ENCODE measurements at regions not wholly inside any gene's neighbourhood (a gene's known extent, or its start where the extent isn't known, plus 50 kb on each side); places are given as distances from the start of the nearest gene placed in this dataset.

DNA sequence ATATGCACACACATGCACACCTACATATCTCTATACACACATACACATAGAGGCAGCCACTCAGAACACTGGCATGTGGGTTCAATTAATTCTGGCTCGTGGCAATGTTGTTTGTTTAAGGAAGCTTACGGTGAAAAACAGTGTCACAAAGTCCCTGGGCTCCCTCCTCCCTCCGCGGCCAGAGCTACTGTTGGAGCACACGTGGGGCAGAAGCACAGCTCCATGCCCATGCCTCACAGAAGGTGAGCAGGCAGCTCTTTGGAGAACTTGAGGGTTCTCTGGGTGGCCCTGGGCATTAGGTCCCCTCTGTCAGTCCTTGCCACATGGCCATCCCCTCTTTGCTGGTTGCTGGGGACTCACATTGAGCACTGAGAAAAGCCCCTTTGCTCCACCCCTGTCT is 107.5 kb downstream of the GADD45G start:
- TF ChIP-seq, protein P1, sequence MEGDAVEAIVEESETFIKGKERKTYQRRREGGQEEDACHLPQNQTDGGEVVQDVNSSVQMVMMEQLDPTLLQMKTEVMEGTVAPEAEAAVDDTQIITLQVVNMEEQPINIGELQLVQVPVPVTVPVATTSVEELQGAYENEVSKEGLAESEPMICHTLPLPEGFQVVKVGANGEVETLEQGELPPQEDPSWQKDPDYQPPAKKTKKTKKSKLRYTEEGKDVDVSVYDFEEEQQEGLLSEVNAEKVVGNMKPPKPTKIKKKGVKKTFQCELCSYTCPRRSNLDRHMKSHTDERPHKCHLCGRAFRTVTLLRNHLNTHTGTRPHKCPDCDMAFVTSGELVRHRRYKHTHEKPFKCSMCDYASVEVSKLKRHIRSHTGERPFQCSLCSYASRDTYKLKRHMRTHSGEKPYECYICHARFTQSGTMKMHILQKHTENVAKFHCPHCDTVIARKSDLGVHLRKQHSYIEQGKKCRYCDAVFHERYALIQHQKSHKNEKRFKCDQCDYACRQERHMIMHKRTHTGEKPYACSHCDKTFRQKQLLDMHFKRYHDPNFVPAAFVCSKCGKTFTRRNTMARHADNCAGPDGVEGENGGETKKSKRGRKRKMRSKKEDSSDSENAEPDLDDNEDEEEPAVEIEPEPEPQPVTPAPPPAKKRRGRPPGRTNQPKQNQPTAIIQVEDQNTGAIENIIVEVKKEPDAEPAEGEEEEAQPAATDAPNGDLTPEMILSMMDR (IDR thresholded peaks at IDR 0.05; ENCODE audit: low read length, missing control alignments) = no peak
- H3K4me3 ChIP-seq (replicated peaks; ENCODE audit: low read depth, low read length) = no peak overlapping the region
- DNase-seq (ENCODE audit: low read depth) = no peak

DNA sequence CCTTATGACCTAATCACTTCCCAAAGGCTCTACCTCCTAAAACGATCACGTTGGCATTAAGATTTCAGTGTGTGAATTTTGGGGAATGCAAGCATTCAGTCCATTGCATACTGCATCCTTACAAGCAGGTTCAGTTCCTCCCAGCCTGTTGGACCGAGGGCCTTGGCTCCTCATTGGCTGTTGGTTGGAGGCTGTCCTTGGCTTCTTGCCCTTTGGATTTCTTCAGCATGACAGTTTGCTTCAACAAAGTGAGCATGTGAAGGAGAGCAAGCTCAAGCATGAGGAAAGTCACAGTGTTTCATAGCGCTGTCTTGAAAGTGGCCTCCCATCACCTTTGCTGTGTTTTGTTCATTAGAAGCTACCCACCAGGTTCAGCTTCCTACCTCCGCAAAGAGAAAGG is 109.5 kb downstream of the GADD45G start:
- TF ChIP-seq, protein P1 (IDR thresholded peaks at IDR 0.05; ENCODE audit: low read length, missing control alignments) = no peak
- no peak overlapping the region for H3K4me3 ChIP-seq (replicated peaks; ENCODE audit: low read depth, low read length)
- no peak for DNase-seq (ENCODE audit: low read depth)

DNA sequence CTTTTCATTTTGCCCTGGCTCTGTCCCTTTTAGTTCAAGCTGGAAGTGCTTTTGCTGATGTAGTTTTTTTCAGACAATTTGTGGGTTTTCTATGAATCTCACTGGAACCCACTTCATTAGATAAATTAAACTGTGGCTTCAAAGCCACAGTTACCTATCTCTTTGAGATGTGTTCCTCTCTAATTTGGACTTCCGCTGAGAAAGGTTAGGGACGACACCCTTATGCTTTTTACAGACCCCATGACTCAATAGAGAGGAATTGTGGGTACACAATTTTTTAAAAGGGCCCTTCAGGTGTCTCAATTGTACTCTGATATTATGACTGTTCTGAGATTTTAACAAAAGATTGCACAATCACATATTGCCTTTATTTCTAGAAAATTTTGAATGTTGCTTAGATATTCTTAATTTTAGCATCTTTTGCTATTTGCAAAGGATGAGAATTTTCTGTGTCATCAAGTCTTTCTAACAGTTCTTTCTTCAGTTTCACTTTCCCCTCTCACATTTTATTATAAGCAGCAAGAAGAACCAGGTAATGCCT is 110.6 kb downstream of the GADD45G start:
- TF ChIP-seq, protein P1 (IDR thresholded peaks at IDR 0.05; ENCODE audit: low read length, missing control alignments) = no peak
- no peak overlapping the region for H3K4me3 ChIP-seq (replicated peaks; ENCODE audit: low read depth, low read length)
- DNase-seq (ENCODE audit: low read depth) = no peak

DNA sequence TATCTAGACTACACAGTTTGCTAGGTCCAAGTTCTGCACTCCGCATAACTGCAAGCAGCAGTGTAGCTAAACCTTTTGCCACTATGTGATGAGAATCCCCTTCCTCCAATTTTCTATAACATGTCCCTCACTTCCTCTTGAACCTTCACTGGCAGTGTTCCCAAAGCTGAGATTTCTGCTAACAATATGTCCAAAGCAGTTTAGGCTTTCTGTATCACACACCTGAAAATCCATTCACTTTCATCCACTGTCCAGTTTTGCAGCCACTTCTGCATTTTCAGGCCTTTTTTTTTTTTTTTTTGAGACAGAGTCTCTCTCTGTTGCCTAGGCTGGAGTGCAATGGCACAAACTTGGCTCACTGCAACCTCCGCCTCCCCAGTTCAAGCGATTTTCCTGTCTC is 111.1 kb downstream of the GADD45G start:
- TF ChIP-seq, protein P1 (IDR thresholded peaks at IDR 0.05; ENCODE audit: low read length, missing control alignments) = no peak
- H3K4me3 ChIP-seq (replicated peaks; ENCODE audit: low read depth, low read length) = no peak overlapping the region
- DNase-seq (ENCODE audit: low read depth) = no peak

DNA sequence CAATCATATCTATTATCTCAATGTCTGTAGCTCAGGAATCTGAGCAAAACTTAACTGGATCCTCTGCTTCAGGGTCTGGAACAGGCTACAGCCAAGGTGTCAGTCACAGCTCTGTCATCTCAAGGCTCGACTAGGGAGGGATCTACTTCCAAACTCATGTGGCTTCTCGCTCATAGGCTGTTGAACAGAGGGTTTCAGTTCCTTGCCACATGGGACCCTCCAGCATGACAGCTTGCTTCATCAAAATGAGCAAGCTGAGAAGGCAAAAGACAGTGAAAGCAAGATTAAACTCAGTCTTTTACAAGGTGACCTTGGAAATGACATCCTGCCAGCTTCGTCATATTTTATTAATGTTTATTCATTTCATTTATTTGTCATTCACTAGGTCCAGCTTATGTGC is 111.7 kb downstream of the GADD45G start:
- no peak overlapping the region for H3K4me3 ChIP-seq (replicated peaks; ENCODE audit: low read depth, low read length)
- TF ChIP-seq, protein P1 (IDR thresholded peaks at IDR 0.05; ENCODE audit: low read length, missing control alignments) = no peak
- DNase-seq (ENCODE audit: low read depth) = no peak

DNA sequence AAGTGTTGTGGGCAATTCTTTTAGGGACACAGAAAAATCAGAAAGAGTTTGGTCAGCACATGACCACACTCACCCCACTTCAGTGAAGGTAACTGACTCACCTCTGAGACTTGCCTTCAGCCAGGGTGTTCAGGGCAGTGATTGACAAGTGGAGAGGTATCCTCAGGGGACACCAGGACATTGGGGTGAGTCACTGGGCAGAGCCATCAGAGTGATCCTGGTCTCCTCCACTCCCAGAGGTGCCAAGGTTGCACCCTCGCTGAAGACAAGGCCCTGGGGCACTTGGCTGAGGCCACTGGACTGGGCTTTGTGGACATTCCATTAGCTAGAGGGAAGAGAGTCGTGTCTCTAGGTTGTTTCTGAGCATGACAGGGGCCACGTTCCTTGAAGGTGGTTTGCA is 113.4 kb downstream of the GADD45G start:
- DNase-seq (ENCODE audit: low read depth) = no peak
- TF ChIP-seq, protein P1 (IDR thresholded peaks at IDR 0.05; ENCODE audit: low read length, missing control alignments) = no peak
- H3K4me3 ChIP-seq (replicated peaks; ENCODE audit: low read depth, low read length) = no peak overlapping the region

DNA sequence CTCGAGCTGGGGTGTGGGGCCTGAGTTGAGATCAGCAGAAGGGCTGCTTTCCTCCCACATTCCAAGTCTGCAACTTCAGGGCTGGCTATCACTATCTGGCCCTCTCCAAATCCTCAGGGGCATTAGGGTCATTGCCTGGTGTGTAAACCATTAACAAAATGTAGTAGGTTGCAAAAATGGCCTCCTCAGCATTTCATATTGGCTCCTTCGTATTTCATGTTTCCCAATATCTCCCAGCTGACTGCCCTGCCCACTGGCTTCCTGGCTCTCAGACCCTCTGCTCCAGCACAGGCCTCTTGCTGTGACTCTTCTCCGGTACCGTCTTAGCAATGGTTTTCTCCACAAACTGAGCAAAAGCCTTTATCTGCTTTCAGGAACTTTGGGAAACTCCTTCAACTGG is 113.8 kb downstream of the GADD45G start:
- H3K4me3 ChIP-seq (replicated peaks; ENCODE audit: low read depth, low read length) = no peak overlapping the region
- TF ChIP-seq, protein P1 (IDR thresholded peaks at IDR 0.05; ENCODE audit: low read length, missing control alignments) = no peak
- DNase-seq (ENCODE audit: low read depth) = no peak
